ENCODE measurements at regions not wholly inside any gene's neighbourhood (a gene's known extent, or its start where the extent isn't known, plus 50 kb on each side); places are given as distances from the start of the nearest gene placed in this dataset.

DNA sequence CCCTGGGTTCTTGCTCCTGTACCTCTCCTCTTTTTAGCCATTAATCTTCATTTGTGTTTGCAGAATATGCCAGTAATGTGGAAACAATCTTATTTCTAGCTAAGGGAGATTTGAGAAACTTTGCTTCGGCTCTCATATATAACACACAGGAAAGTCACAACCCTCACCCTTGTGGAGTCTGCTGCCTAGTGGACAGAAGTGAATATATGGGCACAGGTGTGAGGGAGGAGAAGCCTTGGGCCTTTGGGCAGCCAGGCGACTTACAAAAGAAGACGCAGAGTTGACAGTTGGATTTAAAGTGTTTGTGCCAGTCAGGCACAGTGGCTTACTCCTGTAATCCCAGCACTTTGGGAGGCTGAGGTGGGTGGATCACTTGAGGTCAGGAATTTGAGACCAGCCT is 181.8 kb upstream of the TBL1XR1 start:
- peak; percentile 12 for TF ChIP-seq CTCF (IDR thresholded peaks at IDR 0.05; ENCODE audit: low read depth, low read length, missing input control)
- TF ChIP-seq GABPA (IDR thresholded peaks at IDR 0.05 in 1 of 2, conservative IDR thresholded peaks at IDR 0.05 in 1 of 2): no peak
- no peak for TF ChIP-seq JUND (IDR thresholded peaks at IDR 0.05)
- TF ChIP-seq RXRA (IDR thresholded peaks at IDR 0.05): no peak
- TF ChIP-seq TAF1 (conservative IDR thresholded peaks at IDR 0.05): no peak
- TF ChIP-seq RAD21 (IDR thresholded peaks at IDR 0.05): peak; percentile 57 to 68
- TF ChIP-seq, protein P1, sequence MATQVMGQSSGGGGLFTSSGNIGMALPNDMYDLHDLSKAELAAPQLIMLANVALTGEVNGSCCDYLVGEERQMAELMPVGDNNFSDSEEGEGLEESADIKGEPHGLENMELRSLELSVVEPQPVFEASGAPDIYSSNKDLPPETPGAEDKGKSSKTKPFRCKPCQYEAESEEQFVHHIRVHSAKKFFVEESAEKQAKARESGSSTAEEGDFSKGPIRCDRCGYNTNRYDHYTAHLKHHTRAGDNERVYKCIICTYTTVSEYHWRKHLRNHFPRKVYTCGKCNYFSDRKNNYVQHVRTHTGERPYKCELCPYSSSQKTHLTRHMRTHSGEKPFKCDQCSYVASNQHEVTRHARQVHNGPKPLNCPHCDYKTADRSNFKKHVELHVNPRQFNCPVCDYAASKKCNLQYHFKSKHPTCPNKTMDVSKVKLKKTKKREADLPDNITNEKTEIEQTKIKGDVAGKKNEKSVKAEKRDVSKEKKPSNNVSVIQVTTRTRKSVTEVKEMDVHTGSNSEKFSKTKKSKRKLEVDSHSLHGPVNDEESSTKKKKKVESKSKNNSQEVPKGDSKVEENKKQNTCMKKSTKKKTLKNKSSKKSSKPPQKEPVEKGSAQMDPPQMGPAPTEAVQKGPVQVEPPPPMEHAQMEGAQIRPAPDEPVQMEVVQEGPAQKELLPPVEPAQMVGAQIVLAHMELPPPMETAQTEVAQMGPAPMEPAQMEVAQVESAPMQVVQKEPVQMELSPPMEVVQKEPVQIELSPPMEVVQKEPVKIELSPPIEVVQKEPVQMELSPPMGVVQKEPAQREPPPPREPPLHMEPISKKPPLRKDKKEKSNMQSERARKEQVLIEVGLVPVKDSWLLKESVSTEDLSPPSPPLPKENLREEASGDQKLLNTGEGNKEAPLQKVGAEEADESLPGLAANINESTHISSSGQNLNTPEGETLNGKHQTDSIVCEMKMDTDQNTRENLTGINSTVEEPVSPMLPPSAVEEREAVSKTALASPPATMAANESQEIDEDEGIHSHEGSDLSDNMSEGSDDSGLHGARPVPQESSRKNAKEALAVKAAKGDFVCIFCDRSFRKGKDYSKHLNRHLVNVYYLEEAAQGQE (IDR thresholded peaks at IDR 0.05): no peak
- no peak for TF ChIP-seq YY1 (IDR thresholded peaks at IDR 0.05)
